ENCODE measurements at regions not wholly inside any gene's neighbourhood (a gene's known extent, or its start where the extent isn't known, plus 50 kb on each side); places are given as distances from the start of the nearest gene placed in this dataset.

GRCh38 chr5:128791312-128791711 lies 174.0 kb upstream of the SLC27A6 start:
- no peak for TF ChIP-seq CTCF (IDR thresholded peaks at IDR 0.05)
- no peak for TF ChIP-seq POLR2A (IDR thresholded peaks at IDR 0.05)

Measured in testis (tissue), 2 donors.